Islet of Langerhans (tissue), 1 donor: ENCODE measurements at regions not wholly inside any gene's neighbourhood (a gene's known extent, or its start where the extent isn't known, plus 50 kb on each side); places are given as distances from the start of the nearest gene placed in this dataset.

Source experiments
- FAIRE-seq: peaks from one replicate; lab custom pipeline; 2011; peaks lifted over from hg19 to GRCh38; lab: Jason Lieb, UNC

GRCh38 chr11:111148121-111148520 is 97.4 kb upstream of the POU2AF2 start:
- FAIRE-seq: no peak

GRCh38 chr11:111137846-111138245 is 107.7 kb upstream of the POU2AF2 start:
- peak; percentile 95 for FAIRE-seq

- no peak for FAIRE-seq
Measured at GRCh38 chr11:111135778-111136570, 109.6 kb upstream of the POU2AF2 start.

GRCh38 chr11:111135101-111135500 is 110.4 kb upstream of the POU2AF2 start:
- FAIRE-seq: no peak

GRCh38 chr11:111128076-111128870 is 117.3 kb upstream of the POU2AF2 start:
- FAIRE-seq: no peak

- FAIRE-seq: no peak
Measured at GRCh38 chr11:111124724-111125123, 120.8 kb upstream of the POU2AF2 start.

GRCh38 chr11:111123463-111124398 is 121.8 kb upstream of the POU2AF2 start:
- FAIRE-seq: no peak

- FAIRE-seq: no peak
Measured at GRCh38 chr11:111120696-111121302, 124.7 kb upstream of the POU2AF2 start.

- FAIRE-seq: no peak
Measured at GRCh38 chr11:111120161-111120560, 125.4 kb upstream of the POU2AF2 start.

GRCh38 chr11:111119751-111120150 is 125.8 kb upstream of the POU2AF2 start:
- FAIRE-seq: no peak

- FAIRE-seq: no peak
Measured at GRCh38 chr11:111115890-111116289, 129.6 kb upstream of the POU2AF2 start.

- no peak for FAIRE-seq
Measured at GRCh38 chr11:111114091-111114490, 131.4 kb upstream of the POU2AF2 start.

GRCh38 chr11:111112614-111113013 is 132.9 kb upstream of the POU2AF2 start:
- FAIRE-seq: no peak

GRCh38 chr11:111107501-111107900 is 138.0 kb upstream of the POU2AF2 start:
- no peak for FAIRE-seq

GRCh38 chr11:111106641-111107040 is 138.9 kb upstream of the POU2AF2 start:
- FAIRE-seq: no peak

GRCh38 chr11:111105566-111105965 is 140.0 kb upstream of the POU2AF2 start:
- FAIRE-seq: no peak

- FAIRE-seq: no peak
Measured at GRCh38 chr11:111104185-111104584, 141.3 kb upstream of the POU2AF2 start.

- no peak for FAIRE-seq
Measured at GRCh38 chr11:111101881-111102280, 143.6 kb upstream of the POU2AF2 start.

- FAIRE-seq: no peak
Measured at GRCh38 chr11:111099028-111099713, 146.4 kb upstream of the POU2AF2 start.

GRCh38 chr11:111098091-111098490 is 147.4 kb upstream of the POU2AF2 start:
- FAIRE-seq: no peak

- FAIRE-seq: no peak
Measured at GRCh38 chr11:111097191-111097590, 148.3 kb upstream of the POU2AF2 start.
